Neural cell (in vitro differentiated cells): ENCODE measurements at regions not wholly inside any gene's neighbourhood (a gene's known extent, or its start where the extent isn't known, plus 50 kb on each side); places are given as distances from the start of the nearest gene placed in this dataset.

Source experiments
- CTCF ChIP-seq: fragments of 450-650 bp; IDR thresholded peaks from 2 replicates; pipeline ENCODE4 v1.5.1; 2014; ENCODE audit warnings: antibody characterized with exemption, mild to moderate bottlenecking, moderate library complexity; ENCODE audit not compliant: poor library complexity, severe bottlenecking
- EP300 ChIP-seq: fragments of 450-650 bp; conservative IDR thresholded peaks from 2 replicates; pipeline ENCODE4 v1.6.1; 2014; ENCODE audit warnings: antibody characterized with exemption, mild to moderate bottlenecking, moderate library complexity; ENCODE audit not compliant: poor library complexity, severe bottlenecking
- EZH2 ChIP-seq: fragments of 200-600, 300-800 bp; shearing (Covaris generic), sonication (generic); IDR thresholded peaks from 2 replicates; pipeline ENCODE4 v1.6.1; 2014; ENCODE audit warnings: antibody characterized with exemption, low read length, borderline replicate concordance, mild to moderate bottlenecking; ENCODE audit not compliant: insufficient read depth, poor library complexity, severe bottlenecking
- POLR2AphosphoS5 ChIP-seq: IDR thresholded peaks from 2 replicates; pipeline ENCODE4 v1.6.1; 2012
- RAD21 ChIP-seq: fragments of 450-650 bp; conservative IDR thresholded peaks from 2 replicates; pipeline ENCODE4 v1.6.1; 2014; ENCODE audit warnings: antibody characterized with exemption, mild to moderate bottlenecking, moderate library complexity
- REST ChIP-seq: IDR thresholded peaks from 2 replicates; pipeline ENCODE4 v1.6.1; 2012; ENCODE audit warnings: borderline replicate concordance
- SMC3 ChIP-seq: fragments of 450-650 bp; conservative IDR thresholded peaks from 2 replicates; pipeline ENCODE4 v1.6.1; 2014; ENCODE audit warnings: antibody characterized with exemption, mild to moderate bottlenecking, moderate library complexity; ENCODE audit not compliant: poor library complexity
- TAF1 ChIP-seq: IDR thresholded peaks from 2 replicates; pipeline ENCODE4 v1.6.1; 2012; ENCODE audit warnings: low read depth

GRCh38 chr5:4570047-4570995, 569.8 kb upstream of the ADAMTS16 start:
- TF ChIP-seq CTCF (no peak), POLR2AphosphoS5 (peak; percentile 70), EZH2 (no peak), REST (peak; percentile 61), SMC3 (no peak), EP300 (peak; percentile 89), TAF1 (no peak), RAD21 (no peak)
